Nephron (organoid): ENCODE measurements at regions not wholly inside any gene's neighbourhood (a gene's known extent, or its start where the extent isn't known, plus 50 kb on each side); places are given as distances from the start of the nearest gene placed in this dataset.

Experiments
- H3K27ac Mint-ChIP-seq, 3 experiments: 2 replicates each; pipeline ENCODE4 v1.8.0; 2020; ENCODE audit warnings: mixed read lengths in 3 of 3, mild to moderate bottlenecking in 2 of 3, moderate library complexity in 1 of 3
- H3K27me3 Mint-ChIP-seq: 2 replicates; pipeline ENCODE4 v1.8.0; 2021; ENCODE audit warnings: low read depth, mild to moderate bottlenecking, moderate library complexity, mixed read lengths
- H3K36me3 Mint-ChIP-seq: 2 replicates; pipeline ENCODE4 v1.8.0; 2020; ENCODE audit warnings: low read depth, mixed read lengths
- H3K4me1 Mint-ChIP-seq: 2 replicates; pipeline ENCODE4 v1.8.0; 2020; ENCODE audit warnings: mixed read lengths
- H3K4me3 Mint-ChIP-seq, 3 experiments: 2 replicates each; pipeline ENCODE4 v1.8.0; 2020; ENCODE audit warnings: mild to moderate bottlenecking in 3 of 3, mixed read lengths in 3 of 3, moderate library complexity in 2 of 3
- H3K9me3 Mint-ChIP-seq: 2 replicates; pipeline ENCODE4 v1.8.0; 2020; ENCODE audit warnings: mixed read lengths
- TF ChIP-seq, protein P1 (sequence below), 3 experiments: fragments of 200-600 bp; sonication (generic); IDR thresholded peaks; one replicate each; pipeline ENCODE4 v1.5.0; 2021; ENCODE audit warnings: antibody characterized with exemption in 3 of 3; ENCODE audit not compliant: unreplicated experiment in 3 of 3

DNA sequence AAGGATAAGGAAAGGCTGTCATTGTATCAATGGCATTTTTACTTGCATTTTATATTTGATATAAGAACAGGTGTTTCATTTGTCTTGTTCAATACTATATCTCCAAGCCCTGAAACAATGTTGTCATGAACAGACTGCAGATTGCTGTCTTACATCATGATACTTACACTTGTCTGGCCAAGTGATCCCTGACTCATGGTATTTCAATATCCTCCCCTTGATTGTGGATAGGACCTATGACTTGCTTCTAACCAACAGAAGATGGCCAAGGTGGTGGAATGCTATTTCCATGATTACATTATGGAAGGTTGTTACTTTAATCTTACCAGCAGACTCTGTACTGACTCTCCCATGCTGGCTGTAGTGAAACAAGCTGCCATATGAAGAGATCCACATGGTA is 471.1 kb downstream of the CCDC85A start:
- Mint-ChIP-seq H3K4me3 (no peak overlapping the region), H3K27me3 (peaks cover 5% of the 10 kb centered on the region)
- TF ChIP-seq, protein P1, sequence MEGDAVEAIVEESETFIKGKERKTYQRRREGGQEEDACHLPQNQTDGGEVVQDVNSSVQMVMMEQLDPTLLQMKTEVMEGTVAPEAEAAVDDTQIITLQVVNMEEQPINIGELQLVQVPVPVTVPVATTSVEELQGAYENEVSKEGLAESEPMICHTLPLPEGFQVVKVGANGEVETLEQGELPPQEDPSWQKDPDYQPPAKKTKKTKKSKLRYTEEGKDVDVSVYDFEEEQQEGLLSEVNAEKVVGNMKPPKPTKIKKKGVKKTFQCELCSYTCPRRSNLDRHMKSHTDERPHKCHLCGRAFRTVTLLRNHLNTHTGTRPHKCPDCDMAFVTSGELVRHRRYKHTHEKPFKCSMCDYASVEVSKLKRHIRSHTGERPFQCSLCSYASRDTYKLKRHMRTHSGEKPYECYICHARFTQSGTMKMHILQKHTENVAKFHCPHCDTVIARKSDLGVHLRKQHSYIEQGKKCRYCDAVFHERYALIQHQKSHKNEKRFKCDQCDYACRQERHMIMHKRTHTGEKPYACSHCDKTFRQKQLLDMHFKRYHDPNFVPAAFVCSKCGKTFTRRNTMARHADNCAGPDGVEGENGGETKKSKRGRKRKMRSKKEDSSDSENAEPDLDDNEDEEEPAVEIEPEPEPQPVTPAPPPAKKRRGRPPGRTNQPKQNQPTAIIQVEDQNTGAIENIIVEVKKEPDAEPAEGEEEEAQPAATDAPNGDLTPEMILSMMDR (IDR thresholded peaks at IDR 0.05; ENCODE audit: unreplicated experiment in 3 of 3): no peak

DNA sequence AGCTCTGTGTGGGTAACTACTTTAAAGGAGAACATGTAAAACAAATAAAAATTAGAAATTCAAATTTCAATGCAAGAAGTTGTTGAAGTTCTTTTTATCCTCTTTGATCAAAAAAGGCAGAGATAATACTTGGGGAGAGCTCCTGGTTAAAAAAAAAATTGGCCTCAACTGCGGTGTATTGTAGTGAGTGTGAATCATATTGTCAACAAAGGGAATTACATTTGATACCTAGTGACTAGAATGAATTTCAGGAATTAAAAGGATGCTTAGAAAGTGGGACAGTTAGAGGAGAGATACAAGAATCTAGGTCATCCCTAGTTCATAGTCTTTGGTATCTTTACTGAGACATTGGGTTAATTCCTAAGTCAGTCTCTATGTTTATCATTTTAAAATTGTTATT is 473.0 kb downstream of the CCDC85A start:
- no peak overlapping the region for H3K4me3 Mint-ChIP-seq
- no peaks in the 10 kb centered on the region for H3K4me1 Mint-ChIP-seq
- H3K36me3 Mint-ChIP-seq: no peaks in the 10 kb centered on the region
- H3K27me3 Mint-ChIP-seq: peaks cover 5% of the 10 kb centered on the region
- H3K9me3 Mint-ChIP-seq: no peaks in the 10 kb centered on the region
- no peak overlapping the region for H3K27ac Mint-ChIP-seq
- TF ChIP-seq, protein P1 (IDR thresholded peaks at IDR 0.05; ENCODE audit: unreplicated experiment in 3 of 3): no peak

More for the DNA sequence above, 471.1 kb downstream of the CCDC85A start:
- no peak overlapping the region for H3K27ac Mint-ChIP-seq
- no peaks in the 10 kb centered on the region for H3K36me3 Mint-ChIP-seq
- no peaks in the 10 kb centered on the region for H3K4me1 Mint-ChIP-seq
- no peaks in the 10 kb centered on the region for H3K9me3 Mint-ChIP-seq

DNA sequence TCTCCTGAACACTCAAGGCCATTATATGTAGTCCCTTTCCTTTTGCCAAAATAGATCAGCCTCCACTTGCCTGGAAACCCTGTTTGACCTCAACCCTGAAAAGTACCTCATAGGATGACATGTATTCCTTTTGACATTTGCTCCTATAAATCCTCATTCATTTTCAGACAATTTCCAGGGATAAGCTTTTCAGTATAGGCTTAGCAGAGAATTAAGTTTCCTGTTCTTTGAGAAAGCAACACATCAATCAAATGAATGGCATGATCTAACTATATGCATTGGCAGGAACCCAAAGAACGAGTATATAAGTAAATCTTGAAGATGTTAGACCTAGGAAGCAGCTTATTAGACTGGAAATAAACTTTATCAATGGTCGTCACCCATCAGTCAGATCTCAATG is 483.0 kb downstream of the CCDC85A start:
- no peak overlapping the region for H3K27ac Mint-ChIP-seq
- no peak overlapping the region for H3K4me3 Mint-ChIP-seq
- H3K27me3 Mint-ChIP-seq: no peaks in the 10 kb centered on the region
- H3K36me3 Mint-ChIP-seq: no peaks in the 10 kb centered on the region
- no peaks in the 10 kb centered on the region for H3K4me1 Mint-ChIP-seq
- TF ChIP-seq, protein P1 (IDR thresholded peaks at IDR 0.05; ENCODE audit: unreplicated experiment in 3 of 3): no peak
- H3K9me3 Mint-ChIP-seq: peaks cover 12% of the 10 kb centered on the region

DNA sequence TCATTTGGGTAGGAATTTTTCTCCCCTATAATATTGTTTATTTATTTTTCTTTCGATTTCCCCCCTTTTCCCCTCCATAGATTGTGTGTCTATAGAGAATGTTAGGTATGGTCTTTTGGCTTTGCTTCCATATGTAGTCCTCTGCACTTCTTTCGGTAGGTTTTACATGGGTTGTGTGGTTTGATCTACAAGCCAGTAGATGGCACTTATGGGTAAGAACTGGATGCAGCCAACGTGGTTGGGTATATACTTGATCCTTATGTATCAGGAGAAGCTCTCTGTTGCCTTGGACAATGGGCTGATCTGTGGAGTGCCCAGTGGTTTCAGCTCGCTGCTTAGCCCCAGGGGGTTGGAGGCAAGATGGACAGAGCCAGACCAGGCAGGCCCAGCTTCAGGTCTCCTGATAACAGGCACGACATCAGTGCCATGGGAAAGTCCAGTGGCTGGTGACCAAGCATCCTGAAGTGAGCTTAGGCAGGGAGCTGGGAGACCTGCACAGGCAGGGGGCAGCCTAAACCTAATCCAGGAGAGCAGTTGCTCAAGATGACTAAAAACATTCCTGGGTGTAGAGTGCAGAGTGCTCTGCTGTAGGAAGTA is 488.3 kb downstream of the CCDC85A start:
- H3K9me3 Mint-ChIP-seq: peaks cover 20% of the 10 kb centered on the region
- H3K4me1 Mint-ChIP-seq: no peaks in the 10 kb centered on the region
- H3K4me3 Mint-ChIP-seq: no peak overlapping the region
- no peak overlapping the region for H3K27ac Mint-ChIP-seq
- TF ChIP-seq, protein P1 (IDR thresholded peaks at IDR 0.05; ENCODE audit: unreplicated experiment in 3 of 3): no peak
- H3K36me3 Mint-ChIP-seq: no peaks in the 10 kb centered on the region
- no peaks in the 10 kb centered on the region for H3K27me3 Mint-ChIP-seq

DNA sequence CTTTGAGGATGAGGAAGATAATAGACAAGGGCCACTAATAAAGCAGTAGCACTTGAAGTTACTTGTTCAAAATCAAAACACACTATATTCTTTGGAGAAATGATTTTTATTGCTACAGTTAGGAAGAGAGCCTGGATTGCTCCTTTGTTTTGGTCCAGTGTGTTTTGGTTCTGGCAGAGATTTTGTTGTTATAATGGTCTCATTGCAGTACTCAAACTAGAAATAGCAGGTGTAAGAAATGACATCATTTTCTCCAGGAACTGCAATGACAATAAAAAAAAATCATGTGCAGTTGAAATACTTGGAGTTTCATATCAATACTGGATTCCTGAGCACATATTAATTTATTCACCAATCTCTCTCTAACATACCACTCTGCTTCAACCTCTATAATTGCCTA is 490.3 kb downstream of the CCDC85A start:
- Mint-ChIP-seq H3K27ac (no peak overlapping the region), H3K36me3 (no peaks in the 10 kb centered on the region), H3K9me3 (peaks cover 20% of the 10 kb centered on the region), H3K27me3 (no peaks in the 10 kb centered on the region), H3K4me1 (no peaks in the 10 kb centered on the region), H3K4me3 (no peak overlapping the region)
- TF ChIP-seq, protein P1 (IDR thresholded peaks at IDR 0.05; ENCODE audit: unreplicated experiment in 3 of 3): no peak

DNA sequence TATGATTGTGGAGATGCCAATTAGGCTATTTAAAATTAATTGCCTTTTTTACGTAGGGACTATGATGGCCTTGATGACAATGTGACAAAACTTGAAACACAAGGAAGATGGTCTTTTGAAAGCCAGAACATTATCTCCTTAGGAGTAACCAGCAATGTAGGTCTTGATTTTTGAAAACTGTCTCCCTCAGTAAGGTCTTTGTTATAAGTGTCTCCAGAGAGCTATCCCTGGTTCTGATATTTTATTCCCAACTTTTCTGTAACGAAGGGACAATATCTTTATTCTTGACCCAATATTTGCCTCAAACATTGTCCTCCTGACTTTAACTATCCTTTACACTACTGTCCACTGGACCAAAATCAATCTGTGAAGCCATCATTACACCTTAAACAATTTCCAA is 493.2 kb downstream of the CCDC85A start:
- Mint-ChIP-seq H3K4me1 (no peaks in the 10 kb centered on the region), H3K27me3 (no peaks in the 10 kb centered on the region), H3K9me3 (peaks cover 13% of the 10 kb centered on the region), H3K4me3 (no peak overlapping the region), H3K36me3 (no peaks in the 10 kb centered on the region), H3K27ac (no peak overlapping the region)
- TF ChIP-seq, protein P1 (IDR thresholded peaks at IDR 0.05; ENCODE audit: unreplicated experiment in 3 of 3): no peak
